ENCODE measurements at regions not wholly inside any gene's neighbourhood (a gene's known extent, or its start where the extent isn't known, plus 50 kb on each side); places are given as distances from the start of the nearest gene placed in this dataset.

DNA sequence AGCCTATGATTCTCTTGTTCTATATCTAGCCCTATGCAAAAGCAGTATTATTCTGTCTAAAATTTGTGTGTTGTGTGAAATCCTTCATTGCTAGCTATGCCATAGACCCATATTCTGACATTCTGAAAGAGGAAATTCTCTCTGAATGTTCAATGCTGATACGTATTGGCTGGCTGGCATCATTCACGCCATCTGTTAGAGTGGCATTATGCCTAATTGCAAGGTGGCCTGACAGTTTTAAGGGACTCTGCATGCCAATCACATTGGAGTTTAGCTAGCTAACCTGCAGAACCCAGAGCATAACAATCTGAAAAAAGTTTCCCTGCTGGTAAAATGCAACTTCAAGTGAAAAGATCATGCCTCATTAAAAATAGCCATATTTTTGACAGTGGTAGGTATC lies 316.0 kb downstream of the SOX11 start:
- Mint-ChIP-seq H3K27ac (no peak overlapping the region), H3K4me1 (peaks cover 33% of the 10 kb centered on the region), H3K4me3 (no peak overlapping the region), H3K36me3 (ENCODE audit: low read depth) (no peaks in the 10 kb centered on the region), H3K9me3 (no peaks in the 10 kb centered on the region), H3K27me3 (ENCODE audit: low read depth, poor library complexity) (peaks cover 7% of the 10 kb centered on the region)
- TF ChIP-seq, protein P1, sequence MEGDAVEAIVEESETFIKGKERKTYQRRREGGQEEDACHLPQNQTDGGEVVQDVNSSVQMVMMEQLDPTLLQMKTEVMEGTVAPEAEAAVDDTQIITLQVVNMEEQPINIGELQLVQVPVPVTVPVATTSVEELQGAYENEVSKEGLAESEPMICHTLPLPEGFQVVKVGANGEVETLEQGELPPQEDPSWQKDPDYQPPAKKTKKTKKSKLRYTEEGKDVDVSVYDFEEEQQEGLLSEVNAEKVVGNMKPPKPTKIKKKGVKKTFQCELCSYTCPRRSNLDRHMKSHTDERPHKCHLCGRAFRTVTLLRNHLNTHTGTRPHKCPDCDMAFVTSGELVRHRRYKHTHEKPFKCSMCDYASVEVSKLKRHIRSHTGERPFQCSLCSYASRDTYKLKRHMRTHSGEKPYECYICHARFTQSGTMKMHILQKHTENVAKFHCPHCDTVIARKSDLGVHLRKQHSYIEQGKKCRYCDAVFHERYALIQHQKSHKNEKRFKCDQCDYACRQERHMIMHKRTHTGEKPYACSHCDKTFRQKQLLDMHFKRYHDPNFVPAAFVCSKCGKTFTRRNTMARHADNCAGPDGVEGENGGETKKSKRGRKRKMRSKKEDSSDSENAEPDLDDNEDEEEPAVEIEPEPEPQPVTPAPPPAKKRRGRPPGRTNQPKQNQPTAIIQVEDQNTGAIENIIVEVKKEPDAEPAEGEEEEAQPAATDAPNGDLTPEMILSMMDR (IDR thresholded peaks at IDR 0.05): no peak
- DNase-seq: no peak

DNA sequence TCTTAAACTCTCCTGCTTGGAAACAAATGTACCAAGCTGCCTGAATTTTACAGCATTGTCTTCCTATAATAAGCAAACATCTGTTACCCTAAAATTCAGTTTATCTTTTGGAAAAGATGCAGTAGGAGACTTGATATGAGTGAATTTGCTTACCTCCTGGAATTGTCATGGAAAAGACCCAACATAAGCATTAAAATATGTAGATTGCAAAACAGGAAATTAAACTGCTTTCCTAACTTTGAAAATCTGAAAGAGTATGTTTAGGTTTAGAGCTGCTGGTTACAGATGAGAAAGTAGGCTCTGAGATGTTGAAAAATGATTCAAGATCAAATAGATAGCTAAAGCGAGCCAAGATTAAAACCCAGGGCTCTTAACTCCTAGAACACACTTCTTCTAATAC lies 316.5 kb downstream of the SOX11 start:
- H3K4me3 Mint-ChIP-seq: no peak overlapping the region
- H3K27me3 Mint-ChIP-seq (ENCODE audit: low read depth, poor library complexity): peaks cover 7% of the 10 kb centered on the region
- TF ChIP-seq, protein P1 (IDR thresholded peaks at IDR 0.05): no peak

DNA sequence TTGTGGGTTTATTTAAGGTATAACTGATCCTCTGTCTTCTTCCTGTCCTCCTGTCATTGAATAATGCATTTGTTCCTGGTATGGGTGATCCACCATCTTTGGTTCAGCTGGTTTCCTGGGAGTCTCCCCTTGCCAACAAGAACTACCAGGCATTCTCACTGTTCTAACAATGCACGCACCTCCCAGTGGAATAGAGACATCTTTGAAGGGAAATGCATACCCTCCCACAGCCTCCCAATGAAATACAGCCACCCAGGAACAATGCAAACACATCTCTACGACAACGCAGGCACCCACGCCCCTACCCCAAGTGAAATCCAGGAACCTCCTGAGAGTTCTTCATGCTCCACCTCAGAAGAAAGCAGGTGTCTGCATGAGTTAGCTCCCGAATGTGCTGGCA lies 318.0 kb downstream of the SOX11 start:
- no peaks in the 10 kb centered on the region for H3K36me3 Mint-ChIP-seq (ENCODE audit: low read depth)
- peaks cover 7% of the 10 kb centered on the region for H3K27me3 Mint-ChIP-seq (ENCODE audit: low read depth, poor library complexity)
- H3K4me1 Mint-ChIP-seq: peaks cover 27% of the 10 kb centered on the region
- no peak overlapping the region for H3K27ac Mint-ChIP-seq
- H3K9me3 Mint-ChIP-seq: no peaks in the 10 kb centered on the region
- no peak overlapping the region for H3K4me3 Mint-ChIP-seq
- TF ChIP-seq, protein P1 (IDR thresholded peaks at IDR 0.05): no peak
- DNase-seq: no peak

More for the DNA sequence above, 316.5 kb downstream of the SOX11 start:
- H3K36me3 Mint-ChIP-seq (ENCODE audit: low read depth): no peaks in the 10 kb centered on the region
- no peaks in the 10 kb centered on the region for H3K9me3 Mint-ChIP-seq
- DNase-seq: no peak
- H3K27ac Mint-ChIP-seq: no peak overlapping the region
- peaks cover 33% of the 10 kb centered on the region for H3K4me1 Mint-ChIP-seq

DNA sequence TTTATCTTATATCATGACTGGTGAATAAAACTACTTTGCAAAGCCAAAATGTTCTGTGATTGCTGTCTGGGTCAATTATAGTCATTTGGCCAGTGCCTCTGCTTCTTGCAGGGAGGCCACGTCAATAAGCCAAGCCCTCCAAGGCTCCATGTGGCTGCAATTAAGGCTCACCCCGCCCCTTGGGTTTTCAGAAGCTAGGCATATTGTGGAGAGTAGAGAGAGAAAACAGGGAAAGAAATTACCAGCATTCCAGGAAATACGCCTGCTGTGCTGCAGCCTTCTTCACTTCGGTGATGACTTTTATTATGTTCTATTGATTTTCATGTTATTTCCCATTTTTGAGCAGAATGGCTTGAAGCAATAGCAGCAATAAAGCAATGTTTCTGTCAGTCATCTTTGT lies 319.7 kb downstream of the SOX11 start:
- no peaks in the 10 kb centered on the region for H3K9me3 Mint-ChIP-seq
- H3K36me3 Mint-ChIP-seq (ENCODE audit: low read depth): no peaks in the 10 kb centered on the region
- H3K27ac Mint-ChIP-seq: no peak overlapping the region
- H3K27me3 Mint-ChIP-seq (ENCODE audit: low read depth, poor library complexity): no peaks in the 10 kb centered on the region
- peak; percentile 10 for DNase-seq
- H3K4me1 Mint-ChIP-seq: peaks cover 27% of the 10 kb centered on the region
- TF ChIP-seq, protein P1 (IDR thresholded peaks at IDR 0.05): no peak
- H3K4me3 Mint-ChIP-seq: no peak overlapping the region

DNA sequence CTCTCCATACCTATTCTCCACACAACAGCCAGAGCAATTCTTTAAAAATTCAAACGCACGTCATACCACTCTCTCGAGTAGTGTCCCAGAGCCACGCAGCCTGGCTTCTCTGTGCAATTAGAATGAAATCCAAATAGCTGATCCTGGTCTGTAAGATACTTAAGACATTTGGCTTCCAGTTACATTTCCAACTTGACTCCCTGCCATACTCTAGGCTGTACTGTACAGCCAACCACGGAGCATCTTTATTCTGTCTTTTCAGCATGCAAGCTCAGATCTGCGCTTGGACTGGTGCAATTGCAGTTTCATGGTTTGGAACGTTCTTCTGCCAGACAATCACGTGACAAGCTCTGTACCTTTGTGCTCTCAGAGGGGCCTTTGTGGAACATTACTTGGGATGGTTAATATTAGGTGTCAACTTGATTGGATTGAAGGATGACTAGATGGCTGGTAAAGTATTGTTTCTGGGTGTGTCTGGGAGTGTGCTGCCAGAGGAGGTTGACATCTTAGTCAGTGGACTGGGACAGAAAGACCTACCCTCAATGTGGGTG lies 325.6 kb downstream of the SOX11 start:
- H3K4me1 Mint-ChIP-seq: no peaks in the 10 kb centered on the region
- H3K9me3 Mint-ChIP-seq: no peaks in the 10 kb centered on the region

DNA sequence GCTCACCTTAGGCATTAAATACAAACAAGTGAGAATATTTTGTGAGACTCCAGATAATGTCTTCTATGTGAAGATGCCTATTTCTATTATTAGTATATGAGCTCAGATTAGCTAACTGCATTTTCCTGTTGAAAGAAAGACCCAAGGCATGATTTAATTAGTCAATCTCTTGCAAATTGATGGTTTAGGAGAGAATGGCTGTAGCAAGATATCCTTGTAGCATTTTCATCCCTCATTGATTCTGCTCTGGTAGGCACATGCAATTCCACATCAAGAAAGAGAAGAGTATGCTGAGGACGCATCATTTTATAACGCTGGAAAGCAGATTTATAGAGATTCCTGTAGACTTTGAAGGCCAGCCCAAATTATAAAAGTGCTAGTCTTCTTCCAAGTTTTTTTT lies 332.0 kb downstream of the SOX11 start:
- Mint-ChIP-seq H3K27me3 (ENCODE audit: low read depth, poor library complexity) (no peaks in the 10 kb centered on the region), H3K9me3 (peaks cover 7% of the 10 kb centered on the region), H3K4me3 (no peak overlapping the region), H3K4me1 (peaks cover 33% of the 10 kb centered on the region), H3K36me3 (ENCODE audit: low read depth) (no peaks in the 10 kb centered on the region), H3K27ac (no peak overlapping the region)
- no peak for DNase-seq
- TF ChIP-seq, protein P1 (IDR thresholded peaks at IDR 0.05): no peak

More for the DNA sequence above, 325.6 kb downstream of the SOX11 start:
- no peak for DNase-seq
- Mint-ChIP-seq H3K4me3 (no peak overlapping the region), H3K27me3 (ENCODE audit: low read depth, poor library complexity) (no peaks in the 10 kb centered on the region), H3K27ac (no peak overlapping the region), H3K36me3 (ENCODE audit: low read depth) (no peaks in the 10 kb centered on the region)
- TF ChIP-seq, protein P1 (IDR thresholded peaks at IDR 0.05): no peak
